Transverse colon (tissue), 3 donors: ENCODE measurements at regions not wholly inside any gene's neighbourhood (a gene's known extent, or its start where the extent isn't known, plus 50 kb on each side); places are given as distances from the start of the nearest gene placed in this dataset.

Source experiments
- EP300 ChIP-seq: sonication (generic); formaldehyde crosslinking; IDR thresholded peaks from one replicate; pipeline ENCODE4 v1.6.1; 2017; ENCODE audit warnings: antibody characterized with exemption, low read depth
- POLR2A ChIP-seq: fragments of 450-650 bp; IDR thresholded peaks from one replicate; pipeline ENCODE4 v1.6.1; 2016; ENCODE audit warnings: antibody characterized with exemption, mild to moderate bottlenecking, moderate library complexity
- POLR2AphosphoS5 ChIP-seq, 3 donors: sonication (generic); formaldehyde crosslinking; IDR thresholded peaks; one replicate each; pipeline ENCODE4 v1.6.1; 2016; ENCODE audit warnings: antibody characterized with exemption in 3 of 3

GRCh38 chr12:46558677-46559076 is 186.1 kb upstream of the SLC38A2 start:
- no peak for TF ChIP-seq POLR2AphosphoS5 (IDR thresholded peaks at IDR 0.05)
- TF ChIP-seq EP300, result no peak
- TF ChIP-seq POLR2A, result no peak
